Gastroesophageal sphincter (tissue), 4 donors: ENCODE measurements at regions not wholly inside any gene's neighbourhood (a gene's known extent, or its start where the extent isn't known, plus 50 kb on each side); places are given as distances from the start of the nearest gene placed in this dataset.

ENCODE experiments used
- ATAC-seq: fragments of 150-250 bp; one replicate; pipeline ENCODE4 v1.9.1; 2016; ENCODE audit warnings: mild to moderate bottlenecking, moderate library complexity
- H3K27ac ChIP-seq, 4 donors: fragments of 200-600 bp; sonication (generic) in 3 of 4; 1 replicate in 3 of 4; 2 replicates in 1 of 4; pipeline ENCODE4 v1.5.1; 2016 to 2019
- H3K27me3 ChIP-seq: fragments of 200-600 bp; sonication (generic); one replicate; pipeline ENCODE4 v1.5.1; 2019
- H3K36me3 ChIP-seq, 2 donors: fragments of 200-600 bp; sonication (generic); one replicate each; pipeline ENCODE4 v1.5.1; 2019; ENCODE audit warnings: control low read depth in 1 of 2
- H3K4me1 ChIP-seq, 3 donors: fragments of 200-600 bp; sonication (generic); 1 replicate in 2 of 3; 2 replicates in 1 of 3; pipeline ENCODE4 v1.5.1; 2016 to 2019; ENCODE audit warnings: control low read depth in 2 of 3
- H3K4me3 ChIP-seq, 2 donors: fragments of 200-600 bp; sonication (generic); one replicate each; pipeline ENCODE4 v1.5.1; 2019; ENCODE audit warnings: mild to moderate bottlenecking in 1 of 2, moderate library complexity in 1 of 2
- H3K9me3 ChIP-seq, 3 donors: fragments of 200-600 bp; sonication (generic); one replicate each; pipeline ENCODE4 v1.5.1; 2017 to 2019; ENCODE audit warnings: control low read depth in 2 of 3
- CTCF ChIP-seq, 4 experiments: fragments of 200-600 bp in 2 of 4; fragments of 450-650 bp in 2 of 4; sonication (generic) in 1 of 4; IDR thresholded peaks; one replicate each; pipeline ENCODE4 v1.5.1; 2017 to 2019; ENCODE audit warnings: antibody characterized with exemption in 4 of 4, mild to moderate bottlenecking in 2 of 4, moderate library complexity in 2 of 4
- EP300 ChIP-seq: sonication (generic); formaldehyde crosslinking; IDR thresholded peaks from one replicate; pipeline ENCODE4 v1.6.1; 2017; ENCODE audit warnings: antibody characterized with exemption, mild to moderate bottlenecking
- POLR2A ChIP-seq, 2 donors: fragments of 450-650 bp; IDR thresholded peaks; one replicate each; pipeline ENCODE4 v1.6.1; 2017; ENCODE audit warnings: antibody characterized with exemption in 2 of 2, mild to moderate bottlenecking in 2 of 2, moderate library complexity in 1 of 2
- POLR2AphosphoS5 ChIP-seq: sonication (generic); formaldehyde crosslinking; IDR thresholded peaks from one replicate; pipeline ENCODE4 v1.6.1; 2017; ENCODE audit warnings: antibody characterized with exemption
- WGBS, 2 donors: methylation state at CpG; one replicate each; pipeline ENCODE4 v1.1.5; 2018; ENCODE audit warnings: low coverage in 1 of 2; 5-methylcytosine and 5-hydroxymethylcytosine counted together

- Histone ChIP-seq H3K36me3 (no peaks in the 10 kb centered on the region), H3K27me3 (peaks cover 9% of the 10 kb centered on the region), H3K9me3 (no peaks in the 10 kb centered on the region), H3K4me3 (no peak overlapping the region), H3K4me1 (peaks cover 0 to 13% (median 0%) of the 10 kb centered on the region in 3 donors), H3K27ac (no peak overlapping the region)
- TF ChIP-seq CTCF (IDR thresholded peaks at IDR 0.05), result no peak
- no peak for TF ChIP-seq EP300
- no peak for TF ChIP-seq POLR2A (IDR thresholded peaks at IDR 0.05)
- TF ChIP-seq POLR2AphosphoS5, result no peak
- 100% methylated on average over 1 of the region's 1 CpG for WGBS, 2 donors
- no peak for ATAC-seq
Observed at GRCh38 chr20:60791823-60792222, 460.2 kb upstream of the CDH4 start.

- Histone ChIP-seq H3K4me3 (no peak overlapping the region), H3K36me3 (no peaks in the 10 kb centered on the region), H3K27me3 (peaks cover 9% of the 10 kb centered on the region), H3K27ac (no peak overlapping the region), H3K4me1 (peaks cover 0 to 2% (median 0%) of the 10 kb centered on the region in 3 donors), H3K9me3 (no peaks in the 10 kb centered on the region)
- no peak for ATAC-seq
- no peak for TF ChIP-seq CTCF (IDR thresholded peaks at IDR 0.05)
- TF ChIP-seq POLR2AphosphoS5, result no peak
- TF ChIP-seq POLR2A (IDR thresholded peaks at IDR 0.05), result no peak
- no peak for TF ChIP-seq EP300
- 63 to 87% methylated on average over 6 of the region's 6 CpGs for WGBS, 2 donors
Observed at GRCh38 chr20:60792941-60793340, 459.1 kb upstream of the CDH4 start.

GRCh38 chr20:60794674-60795073, 457.4 kb upstream of the CDH4 start:
- no peak for ATAC-seq
- peaks cover 0 to 6% (median 0%) of the 10 kb centered on the region in 3 donors for H3K9me3 ChIP-seq
- WGBS, 2 donors, result 85 to 92% methylated on average over 3 to 4 of the region's 4 CpGs
- peaks cover 9% of the 10 kb centered on the region for H3K27me3 ChIP-seq
- no peaks in the 10 kb centered on the region for H3K4me1 ChIP-seq
- TF ChIP-seq POLR2A (IDR thresholded peaks at IDR 0.05), result no peak
- TF ChIP-seq CTCF (IDR thresholded peaks at IDR 0.05), result no peak
- no peak for TF ChIP-seq POLR2AphosphoS5
- no peak for TF ChIP-seq EP300
- H3K4me3 ChIP-seq, result no peak overlapping the region
- no peaks in the 10 kb centered on the region for H3K36me3 ChIP-seq
- H3K27ac ChIP-seq, result no peak overlapping the region

GRCh38 chr20:60795651-60796050, 456.4 kb upstream of the CDH4 start:
- no peak for TF ChIP-seq EP300
- TF ChIP-seq POLR2AphosphoS5, result no peak
- TF ChIP-seq POLR2A (IDR thresholded peaks at IDR 0.05), result no peak
- no peak for TF ChIP-seq CTCF (IDR thresholded peaks at IDR 0.05)
- Histone ChIP-seq H3K36me3 (no peaks in the 10 kb centered on the region), H3K27me3 (peaks cover 9% of the 10 kb centered on the region), H3K4me3 (no peak overlapping the region), H3K9me3 (peaks cover 0 to 15% (median 0%) of the 10 kb centered on the region in 3 donors), H3K4me1 (no peaks in the 10 kb centered on the region), H3K27ac (no peak overlapping the region)
- no peak for ATAC-seq
- 43 to 79% methylated on average over 1 of the region's 1 CpG for WGBS, 2 donors

- no peak overlapping the region for H3K4me3 ChIP-seq
- WGBS, 2 donors, result 71 to 80% methylated on average over 1 of the region's 1 CpG
- no peaks in the 10 kb centered on the region for H3K36me3 ChIP-seq
- H3K9me3 ChIP-seq, result peaks cover 0 to 15% (median 0%) of the 10 kb centered on the region in 3 donors
- H3K27ac ChIP-seq, result no peak overlapping the region
- peaks cover 0 to 8% (median 0%) of the 10 kb centered on the region in 3 donors for H3K4me1 ChIP-seq
- no peaks in the 10 kb centered on the region for H3K27me3 ChIP-seq
- ATAC-seq, result no peak
- TF ChIP-seq POLR2AphosphoS5, result no peak
Observed at GRCh38 chr20:60800185-60800584, 451.9 kb upstream of the CDH4 start.
